Liver (tissue), 8 donors: ENCODE measurements at regions not wholly inside any gene's neighbourhood (a gene's known extent, or its start where the extent isn't known, plus 50 kb on each side); places are given as distances from the start of the nearest gene placed in this dataset.

Source experiments
- DNase-seq: peaks from one replicate; pipeline ENCODE4 v3.0.0-alpha.2; 2017; ENCODE audit warnings: low spot score
- H3K27ac ChIP-seq, 2 donors: one replicate each; pipeline ENCODE4 v1.7.0; 2013; ENCODE audit warnings: inconsistent platforms in 2 of 2, low read length in 2 of 2, control low read depth in 1 of 2, low read depth in 1 of 2, mild to moderate bottlenecking in 1 of 2
- H3K27me3 ChIP-seq, 4 donors: one replicate each; pipeline versions ENCODE4 v1.6.1 to v1.7.0; 2013; ENCODE audit warnings: low read length in 3 of 4, inconsistent platforms in 1 of 4, mild to moderate bottlenecking in 1 of 4, moderate library complexity in 1 of 4; ENCODE audit not compliant: control insufficient read depth in 4 of 4, insufficient read depth in 4 of 4
- H3K36me3 ChIP-seq, 4 donors: one replicate each; pipeline versions ENCODE4 v1.6.1 to v1.7.0; 2013; ENCODE audit warnings: low read length in 3 of 4, mild to moderate bottlenecking in 3 of 4, low read depth in 1 of 4, moderate library complexity in 1 of 4; ENCODE audit not compliant: control insufficient read depth in 4 of 4, insufficient read depth in 3 of 4
- H3K4me1 ChIP-seq, 4 donors: one replicate each; pipeline versions ENCODE4 v1.6.1 to v1.7.0; 2013; ENCODE audit warnings: low read length in 3 of 4, mild to moderate bottlenecking in 3 of 4, moderate library complexity in 1 of 4; ENCODE audit not compliant: control insufficient read depth in 4 of 4, insufficient read depth in 4 of 4
- H3K4me3 ChIP-seq, 3 donors: one replicate each; pipeline versions ENCODE4 v1.6.1 to v1.7.0; 2013; ENCODE audit warnings: low read length in 3 of 3, control low read depth in 1 of 3, low read depth in 1 of 3, mild to moderate bottlenecking in 1 of 3
- H3K9ac ChIP-seq, 2 donors: one replicate each; pipeline ENCODE4 v1.7.0; 2013; ENCODE audit warnings: low read length in 2 of 2, mild to moderate bottlenecking in 2 of 2, moderate library complexity in 2 of 2, control low read depth in 1 of 2, low read depth in 1 of 2
- H3K9me3 ChIP-seq, 4 donors: one replicate each; pipeline versions ENCODE4 v1.6.1 to v1.7.0; 2013; ENCODE audit warnings: low read length in 3 of 4; ENCODE audit not compliant: control insufficient read depth in 4 of 4
- ATF3 ChIP-seq: IDR thresholded peaks from 2 replicates; pipeline ENCODE4 v1.6.1; 2016; ENCODE audit warnings: antibody characterized with exemption
- CTCF ChIP-seq: fragments of 150-350 bp; IDR thresholded peaks from 2 replicates; pipeline ENCODE4 v1.5.1; 2017; ENCODE audit warnings: improper control_type of control experiment, low read depth, low read length; ENCODE audit not compliant: missing input control
- EGR1 ChIP-seq, 2 donors: IDR thresholded peaks; 2 replicates each; pipeline ENCODE4 v1.6.1; 2016 to 2018; ENCODE audit warnings: antibody characterized with exemption in 2 of 2, low read depth in 2 of 2
- FOXA1 ChIP-seq: IDR thresholded peaks from 2 replicates; pipeline ENCODE4 v1.6.1; 2016; ENCODE audit warnings: antibody characterized with exemption
- FOXA2 ChIP-seq: IDR thresholded peaks from 2 replicates; pipeline ENCODE4 v1.6.1; 2016; ENCODE audit warnings: antibody characterized with exemption
- GABPA ChIP-seq, 2 donors: IDR thresholded peaks in 1 of 2; conservative IDR thresholded peaks in 1 of 2; 2 replicates each; pipeline ENCODE4 v1.6.1; 2016; ENCODE audit warnings: antibody characterized with exemption in 2 of 2, mild to moderate bottlenecking in 1 of 2, moderate library complexity in 1 of 2
- HNF4A ChIP-seq, 2 donors: conservative IDR thresholded peaks; 2 replicates each; pipeline ENCODE4 v1.6.1; 2016; ENCODE audit warnings: antibody characterized with exemption in 2 of 2, mild to moderate bottlenecking in 2 of 2
- HNF4G ChIP-seq: IDR thresholded peaks from 2 replicates; pipeline ENCODE4 v1.6.1; 2016; ENCODE audit warnings: antibody characterized with exemption
- JUND ChIP-seq, 2 donors: IDR thresholded peaks; 2 replicates each; pipeline ENCODE4 v1.6.1; 2016; ENCODE audit warnings: antibody characterized with exemption in 2 of 2
- MAX ChIP-seq: IDR thresholded peaks from 2 replicates; pipeline ENCODE4 v1.6.1; 2016; ENCODE audit warnings: antibody characterized with exemption
- NR2F2 ChIP-seq: IDR thresholded peaks from 2 replicates; pipeline ENCODE4 v1.6.1; 2016; ENCODE audit warnings: antibody characterized with exemption
- RAD21 ChIP-seq, 2 donors: IDR thresholded peaks; 2 replicates each; pipeline ENCODE4 v1.6.1; 2016; ENCODE audit warnings: antibody characterized with exemption in 2 of 2, mild to moderate bottlenecking in 2 of 2
- REST ChIP-seq: IDR thresholded peaks from 2 replicates; pipeline ENCODE4 v1.6.1; 2016; ENCODE audit warnings: antibody characterized with exemption, mild to moderate bottlenecking
- RXRA ChIP-seq, 2 donors: IDR thresholded peaks; 2 replicates each; pipeline ENCODE4 v1.6.1; 2017 to 2018; ENCODE audit warnings: antibody characterized with exemption in 2 of 2, mild to moderate bottlenecking in 1 of 2
- SP1 ChIP-seq: IDR thresholded peaks from 2 replicates; pipeline ENCODE4 v1.6.1; 2018; ENCODE audit warnings: antibody characterized with exemption, mild to moderate bottlenecking
- TAF1 ChIP-seq: conservative IDR thresholded peaks from 2 replicates; pipeline ENCODE4 v1.6.1; 2016; ENCODE audit warnings: antibody characterized with exemption, mild to moderate bottlenecking
- YY1 ChIP-seq: IDR thresholded peaks from 2 replicates; pipeline ENCODE4 v1.6.1; 2016; ENCODE audit warnings: antibody characterized with exemption, mild to moderate bottlenecking
- WGBS: extraction: QIAGEN DNeasy Blood & Tissue Kit; methylation state at CpG from one replicate; pipeline ENCODE4 v1.1.7; 2013; 5-methylcytosine and 5-hydroxymethylcytosine counted together
- donor health status: healthy.
- donor health status: healthy.
- donor health status: healthy.
- donor health status: healthy.
- donor health status: healthy.

DNA sequence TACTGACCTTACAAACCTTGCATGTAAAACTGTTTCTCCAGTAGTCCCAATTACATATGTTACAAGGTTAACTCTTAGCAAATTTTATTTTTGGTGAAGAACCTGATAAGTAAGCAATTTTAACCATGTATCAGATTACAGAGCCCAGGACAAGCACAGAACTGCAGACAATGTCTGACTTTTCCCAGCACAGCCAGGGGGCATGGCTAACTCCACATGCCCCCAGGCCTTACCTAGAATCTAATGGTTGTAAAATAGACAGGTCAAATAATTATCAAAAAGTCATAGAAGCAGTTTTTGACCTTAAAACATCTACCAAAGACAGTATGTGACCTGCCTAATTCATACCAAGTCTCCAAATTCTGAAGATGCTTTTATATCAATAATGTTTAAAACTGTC lies 364.1 kb downstream of the FOXO1 start (continued):
- TF ChIP-seq CTCF (no peak), HNF4A (conservative IDR thresholded peaks at IDR 0.05) (no peak)

DNA sequence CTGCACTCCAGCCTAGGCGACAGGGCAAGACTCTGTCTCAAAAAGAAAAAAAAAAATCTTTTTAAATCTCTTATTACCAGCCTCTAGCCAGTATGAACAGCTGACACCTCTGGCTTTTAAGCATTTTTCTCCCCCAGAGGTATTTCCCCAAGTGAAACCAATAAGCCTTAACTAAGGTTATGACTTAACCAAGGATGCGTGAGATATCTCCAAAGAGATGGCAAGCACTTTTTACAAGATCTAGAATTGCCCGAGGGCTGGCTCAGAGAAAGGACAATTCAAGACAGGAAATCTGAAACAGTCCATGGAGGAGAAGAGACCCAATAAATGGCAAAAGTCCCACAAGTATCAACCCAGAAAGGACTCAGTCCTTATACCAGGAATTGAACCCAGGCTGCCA lies 362.1 kb downstream of the FOXO1 start:
- TF ChIP-seq RAD21 (IDR thresholded peaks at IDR 0.05) (no peak), FOXA1 (no peak), YY1 (no peak), CTCF (no peak), JUND (IDR thresholded peaks at IDR 0.05) (no peak), SP1 (no peak), TAF1 (no peak), NR2F2 (no peak), HNF4A (conservative IDR thresholded peaks at IDR 0.05) (no peak), FOXA2 (no peak), HNF4G (no peak), GABPA (IDR thresholded peaks at IDR 0.05 in 1 of 2, conservative IDR thresholded peaks at IDR 0.05 in 1 of 2) (no peak), EGR1 (IDR thresholded peaks at IDR 0.05; ENCODE audit: low read depth in 2 of 2) (no peak), MAX (no peak), REST (no peak), ATF3 (no peak), RXRA (IDR thresholded peaks at IDR 0.05) (no peak)
- Histone ChIP-seq H3K9me3 (peaks cover 0 to 5% (median 1%) of the 10 kb centered on the region in 4 donors), H3K4me1 (no peaks in the 10 kb centered on the region), H3K27me3 (no peaks in the 10 kb centered on the region), H3K36me3 (no peaks in the 10 kb centered on the region), H3K9ac (no peak overlapping the region), H3K27ac (no peak overlapping the region), H3K4me3 (no peak overlapping the region)
- 84% methylated on average over 3 of the region's 3 CpGs for WGBS
- no peak for DNase-seq
